ENCODE measurements at regions not wholly inside any gene's neighbourhood (a gene's known extent, or its start where the extent isn't known, plus 50 kb on each side); places are given as distances from the start of the nearest gene placed in this dataset.

DNA sequence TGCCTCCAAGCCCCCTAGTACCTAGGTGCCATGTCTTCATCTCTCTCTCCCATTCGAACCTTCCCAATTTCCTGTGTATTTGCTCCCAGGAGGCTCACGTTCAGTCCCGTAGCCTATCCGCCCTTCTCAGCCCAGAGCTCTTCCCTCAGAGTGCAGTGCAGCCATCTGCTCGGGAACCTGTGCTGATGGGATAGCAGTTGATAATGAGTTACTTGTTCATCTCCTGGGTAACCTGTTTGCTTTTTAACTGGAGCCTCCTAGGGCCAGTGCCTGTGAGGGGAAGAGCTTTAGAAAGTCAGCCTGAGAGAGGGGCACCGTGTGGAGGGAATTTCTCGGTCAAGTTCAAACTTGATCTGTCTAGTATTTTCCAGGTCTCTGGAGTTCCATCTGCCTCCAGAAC, 229.8 kb upstream of the IL12B start:
- H3K27ac ChIP-seq: no peak overlapping the region
- TF ChIP-seq, protein P1, sequence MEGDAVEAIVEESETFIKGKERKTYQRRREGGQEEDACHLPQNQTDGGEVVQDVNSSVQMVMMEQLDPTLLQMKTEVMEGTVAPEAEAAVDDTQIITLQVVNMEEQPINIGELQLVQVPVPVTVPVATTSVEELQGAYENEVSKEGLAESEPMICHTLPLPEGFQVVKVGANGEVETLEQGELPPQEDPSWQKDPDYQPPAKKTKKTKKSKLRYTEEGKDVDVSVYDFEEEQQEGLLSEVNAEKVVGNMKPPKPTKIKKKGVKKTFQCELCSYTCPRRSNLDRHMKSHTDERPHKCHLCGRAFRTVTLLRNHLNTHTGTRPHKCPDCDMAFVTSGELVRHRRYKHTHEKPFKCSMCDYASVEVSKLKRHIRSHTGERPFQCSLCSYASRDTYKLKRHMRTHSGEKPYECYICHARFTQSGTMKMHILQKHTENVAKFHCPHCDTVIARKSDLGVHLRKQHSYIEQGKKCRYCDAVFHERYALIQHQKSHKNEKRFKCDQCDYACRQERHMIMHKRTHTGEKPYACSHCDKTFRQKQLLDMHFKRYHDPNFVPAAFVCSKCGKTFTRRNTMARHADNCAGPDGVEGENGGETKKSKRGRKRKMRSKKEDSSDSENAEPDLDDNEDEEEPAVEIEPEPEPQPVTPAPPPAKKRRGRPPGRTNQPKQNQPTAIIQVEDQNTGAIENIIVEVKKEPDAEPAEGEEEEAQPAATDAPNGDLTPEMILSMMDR (IDR thresholded peaks at IDR 0.05): no peak
- peaks cover 0 to 4% (median 0%) of the 10 kb centered on the region in 7 donors for H3K27me3 ChIP-seq
- H3K36me3 ChIP-seq: no peaks in the 10 kb centered on the region
- H3K9me3 ChIP-seq: no peaks in the 10 kb centered on the region
- 71 to 77% methylated on average over 7 of the region's 7 CpGs for WGBS, 2 donors
- DNase-seq (no peak), ATAC-seq (no peak)
- H3K4me3 ChIP-seq: no peak overlapping the region
- H3K4me1 ChIP-seq: no peaks in the 10 kb centered on the region
- intact Hi-C loops (cut with DNase I): no loop called here

DNA sequence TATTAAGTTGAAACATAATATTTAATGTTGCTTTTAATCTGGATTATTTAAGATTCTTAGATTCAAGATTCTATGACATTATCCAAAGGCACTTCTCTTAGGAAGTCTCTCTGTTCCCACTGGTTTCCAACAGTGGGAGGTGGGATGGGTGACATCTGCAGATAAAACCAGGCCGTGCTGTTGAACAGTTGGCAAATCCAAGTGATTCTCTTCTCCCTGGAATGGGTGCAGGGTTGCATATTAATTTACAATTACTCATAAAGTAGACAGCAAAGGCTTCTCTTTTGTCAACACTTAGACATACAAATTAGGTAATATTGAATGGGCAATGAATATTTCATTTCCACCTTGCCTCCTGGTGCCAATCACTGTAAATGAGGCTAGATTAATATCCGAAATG, 233.7 kb upstream of the IL12B start:
- H3K27me3 ChIP-seq: peaks cover 0 to 4% (median 0%) of the 10 kb centered on the region in 7 donors
- TF ChIP-seq, protein P1 (IDR thresholded peaks at IDR 0.05): no peak
- DNase-seq (no peak), ATAC-seq (no peak)
- no peak overlapping the region for H3K4me3 ChIP-seq
- H3K36me3 ChIP-seq: no peaks in the 10 kb centered on the region
- intact Hi-C loops (cut with DNase I): no loop called here
- no peaks in the 10 kb centered on the region for H3K4me1 ChIP-seq
- H3K27ac ChIP-seq: no peak overlapping the region
- no peaks in the 10 kb centered on the region for H3K9me3 ChIP-seq
- 72 to 79% methylated on average over 2 of the region's 2 CpGs for WGBS, 2 donors

DNA sequence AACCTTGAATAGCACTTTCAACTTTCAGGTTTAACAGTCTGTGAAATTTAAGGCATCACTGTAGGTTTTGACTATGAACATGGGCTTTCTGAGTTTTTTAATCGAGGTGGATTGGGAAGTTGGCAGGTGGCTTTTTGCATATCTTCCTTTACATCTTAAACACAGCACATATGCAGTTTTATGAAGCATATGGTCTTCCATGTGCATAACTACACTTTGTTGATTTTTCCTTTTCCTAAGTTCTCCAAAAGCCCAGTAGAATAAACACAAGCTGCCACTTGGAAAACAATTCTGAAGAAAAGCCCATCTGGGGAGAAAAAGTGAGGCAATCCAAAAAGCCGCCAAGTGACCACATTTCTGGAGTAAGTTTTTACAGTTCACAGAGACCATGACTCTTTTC, 236.5 kb upstream of the IL12B start:
- H3K4me1 ChIP-seq: no peaks in the 10 kb centered on the region
- no peaks in the 10 kb centered on the region for H3K27me3 ChIP-seq
- no peaks in the 10 kb centered on the region for H3K9me3 ChIP-seq
- ATAC-seq (no peak), DNase-seq (no peak)
- H3K36me3 ChIP-seq: no peaks in the 10 kb centered on the region
- TF ChIP-seq, protein P1 (IDR thresholded peaks at IDR 0.05): no peak
- no peak overlapping the region for H3K27ac ChIP-seq
- H3K4me3 ChIP-seq: no peak overlapping the region
- intact Hi-C loops (cut with DNase I): no loop called here
- 82 to 92% methylated on average over 2 of the region's 2 CpGs for WGBS, 2 donors

DNA sequence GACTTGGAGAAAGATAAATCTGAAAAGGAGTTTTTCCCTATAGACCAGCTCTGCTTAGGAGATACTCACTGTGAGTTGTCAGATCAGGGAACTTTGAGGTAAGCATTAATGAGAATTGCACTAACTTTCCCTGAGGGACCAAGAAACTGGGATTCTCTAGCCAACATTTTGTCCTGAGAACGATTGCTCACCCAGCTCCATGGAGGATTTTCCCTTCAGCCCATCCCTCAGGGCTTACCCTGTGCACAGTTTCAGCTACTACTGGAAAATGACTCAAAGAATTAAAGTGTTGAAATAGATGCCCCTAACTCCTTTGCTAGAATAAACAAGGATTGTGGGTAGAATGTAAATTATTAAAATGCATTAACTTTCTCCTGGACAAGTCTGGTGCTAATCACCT, 237.2 kb upstream of the IL12B start:
- no peak for ATAC-seq
- Histone ChIP-seq H3K4me1 (no peaks in the 10 kb centered on the region), H3K27me3 (no peaks in the 10 kb centered on the region), H3K27ac (no peak overlapping the region), H3K36me3 (no peaks in the 10 kb centered on the region), H3K4me3 (no peak overlapping the region), H3K9me3 (no peaks in the 10 kb centered on the region)
- 61% methylated on average over 1 of the region's 1 CpG for WGBS, 2 donors
- intact Hi-C loops (cut with DNase I): no loop called here
- TF ChIP-seq, protein P1 (IDR thresholded peaks at IDR 0.05): no peak
- no peak for DNase-seq

All from heart right ventricle (tissue), 16 donors.